GDM1 (cell line): ENCODE measurements at regions not wholly inside any gene's neighbourhood (a gene's known extent, or its start where the extent isn't known, plus 50 kb on each side); places are given as distances from the start of the nearest gene placed in this dataset.

ENCODE experiments used
- DNase-seq: peaks from one replicate; lab custom pipeline; 2025; lab: John Stamatoyannopoulos, UW

GRCh38 chr1:232682248-232682647, 52.3 kb upstream of the SIPA1L2 start:
- no peak for DNase-seq

DNA sequence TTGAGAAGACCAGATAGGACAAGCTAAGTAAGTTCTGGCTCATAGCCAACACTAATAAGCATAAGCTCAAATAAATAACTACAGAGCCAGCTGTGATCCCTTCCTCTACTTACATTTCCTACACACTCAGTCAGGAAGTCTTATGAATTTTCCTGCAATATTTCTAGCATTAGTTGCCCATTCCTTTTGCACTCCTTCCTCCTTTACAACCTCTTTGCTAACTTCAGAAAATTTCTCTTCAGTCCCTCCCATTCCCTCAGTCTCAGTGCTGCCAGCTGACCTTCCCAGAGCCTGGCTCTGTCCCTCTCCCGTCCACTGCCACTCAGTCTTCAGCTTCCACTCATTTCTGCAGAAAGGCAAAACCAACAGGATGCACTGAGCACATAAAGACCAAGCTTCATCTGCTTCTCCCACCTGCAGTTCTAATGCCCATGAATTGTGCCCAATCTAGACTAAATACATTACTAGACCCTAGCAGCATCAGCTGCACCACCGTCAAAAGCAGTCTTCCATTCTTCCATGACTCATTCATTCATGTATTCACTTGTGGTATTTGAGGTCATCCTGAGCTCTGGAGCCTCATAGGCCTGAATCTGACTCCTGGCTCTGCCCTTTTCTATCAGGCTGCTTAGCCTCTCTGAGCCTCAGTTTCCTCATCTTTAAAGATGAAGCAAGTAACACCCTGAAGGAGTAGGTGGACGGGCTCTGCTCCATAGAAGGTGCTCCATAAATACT, 54.6 kb upstream of the SIPA1L2 start:
- no peak for DNase-seq

DNA sequence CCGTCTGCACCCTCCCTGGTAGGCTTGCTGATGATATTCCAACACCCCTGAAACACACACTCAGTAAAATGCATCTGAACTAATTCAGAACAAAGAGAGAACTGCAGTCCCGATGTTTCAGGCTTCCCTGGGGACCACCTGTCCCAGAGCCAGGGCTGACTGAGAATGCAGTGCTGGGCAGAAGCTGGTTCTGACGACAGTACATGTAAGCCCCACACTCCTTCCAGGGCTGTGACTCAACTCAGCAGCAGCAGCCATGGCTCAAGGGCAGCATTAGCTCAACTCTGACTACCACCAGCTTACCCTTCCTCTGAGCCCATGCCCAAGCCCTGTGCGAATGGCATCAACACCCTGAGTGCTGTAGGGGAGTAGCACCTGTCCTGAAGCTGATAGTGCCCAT, 56.4 kb upstream of the SIPA1L2 start:
- DNase-seq: no peak

GRCh38 chr1:232687304-232687703, 57.4 kb upstream of the SIPA1L2 start:
- DNase-seq: no peak

DNA sequence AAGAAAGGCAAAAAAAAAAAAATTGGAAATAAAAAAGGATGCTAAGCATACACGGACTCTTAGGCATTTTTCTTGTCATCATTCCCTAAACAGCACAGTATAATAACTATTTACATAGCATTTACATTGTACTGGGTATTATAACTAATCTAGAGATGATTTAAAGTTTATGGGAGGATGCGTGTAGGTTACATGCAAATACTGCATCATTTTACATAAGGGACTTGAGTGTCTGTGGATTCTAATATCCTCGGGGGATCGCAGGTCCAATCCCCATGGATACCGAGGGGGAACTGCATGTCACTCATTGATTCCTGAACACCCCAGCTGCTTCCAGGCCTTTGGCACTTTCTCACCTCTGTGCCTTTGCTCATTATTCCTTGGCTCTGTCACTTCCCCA, 57.8 kb upstream of the SIPA1L2 start:
- no peak for DNase-seq

DNA sequence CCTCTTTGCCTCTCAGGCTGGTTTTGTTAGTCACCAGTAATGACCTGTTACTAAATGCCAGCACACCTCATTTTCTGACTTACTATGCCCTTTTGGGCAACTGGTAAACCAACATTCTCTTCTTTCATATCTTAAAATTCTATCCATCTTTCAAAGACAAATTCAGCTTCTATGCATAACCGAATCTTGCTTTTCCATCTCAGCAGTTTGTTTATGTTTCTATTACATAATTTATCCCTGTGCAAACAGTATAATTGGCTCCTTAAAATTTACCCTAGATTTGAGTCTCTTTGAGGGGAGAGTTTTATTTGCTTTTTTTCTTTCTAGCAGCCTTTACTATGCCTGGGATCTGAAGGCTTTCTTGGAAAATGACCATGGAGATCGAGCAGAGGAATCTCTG, 58.5 kb upstream of the SIPA1L2 start:
- no peak for DNase-seq

- no peak for DNase-seq
These were observed 59.8 kb upstream of the SIPA1L2 start for GRCh38 chr1:232689711-232690110.

- no peak for DNase-seq
These were observed 60.5 kb upstream of the SIPA1L2 start for GRCh38 chr1:232690285-232690935.

DNA sequence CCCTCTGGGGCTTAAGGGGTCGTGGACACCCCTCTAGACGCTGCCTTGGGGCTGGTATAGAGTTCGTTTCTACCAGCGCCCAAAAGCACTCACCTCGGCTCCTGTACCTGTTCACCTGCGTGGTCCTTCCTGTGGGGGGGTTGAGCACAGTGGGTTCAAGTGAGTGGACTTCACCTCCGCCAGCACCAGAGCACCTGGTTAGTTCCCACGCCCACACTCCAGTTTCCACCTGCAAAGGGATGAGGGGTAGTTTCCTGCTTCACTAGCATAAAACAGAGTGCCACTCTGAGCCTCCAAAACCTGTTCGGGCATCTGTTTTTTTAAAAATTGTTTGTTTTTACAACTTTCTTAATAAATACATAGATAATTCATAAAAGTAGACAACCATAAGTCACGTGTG, 64.5 kb upstream of the SIPA1L2 start:
- DNase-seq: no peak

DNA sequence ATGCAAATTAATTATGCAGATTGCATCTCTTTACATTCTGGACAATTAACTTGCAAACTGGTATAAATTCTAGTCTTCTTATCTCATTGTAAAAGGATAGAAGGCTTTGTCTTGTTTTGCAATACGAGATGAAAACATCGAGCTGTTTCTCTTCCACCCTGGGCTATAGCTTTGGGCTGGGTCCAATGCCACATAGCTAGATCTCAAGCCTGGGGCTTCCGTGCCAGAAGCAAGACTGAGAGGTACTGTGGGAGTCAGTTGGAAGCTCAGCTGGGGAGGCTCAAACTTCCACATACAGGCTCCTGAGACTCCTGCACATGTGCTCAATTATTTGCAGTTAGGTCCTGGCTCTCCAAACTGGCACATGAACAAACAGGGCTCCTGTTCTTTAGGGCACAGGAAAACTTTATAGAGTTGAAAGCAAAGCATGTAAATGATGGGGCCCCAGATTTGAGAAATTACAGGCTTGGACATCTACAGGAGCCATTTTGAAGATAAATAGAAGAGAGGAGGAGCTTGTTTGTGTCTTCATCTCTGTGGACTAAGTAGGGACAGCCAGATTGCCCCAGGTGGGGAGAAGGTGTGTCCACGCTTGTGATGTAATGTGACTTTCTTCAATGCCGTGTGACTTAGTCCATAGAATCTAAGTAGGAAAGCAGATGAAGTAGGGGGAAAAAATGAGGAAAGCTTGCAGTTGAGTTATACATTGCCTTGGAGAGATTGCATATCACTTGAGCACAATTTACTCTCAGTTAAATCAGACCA, 65.9 kb upstream of the SIPA1L2 start:
- no peak for DNase-seq

GRCh38 chr1:232696466-232696865, 66.5 kb upstream of the SIPA1L2 start:
- DNase-seq: no peak

GRCh38 chr1:232697187-232697822, 67.4 kb upstream of the SIPA1L2 start:
- no peak for DNase-seq

- DNase-seq: no peak
These were observed 69.9 kb upstream of the SIPA1L2 start for GRCh38 chr1:232699814-232700213.

GRCh38 chr1:232702911-232703310, 73.0 kb upstream of the SIPA1L2 start:
- DNase-seq: no peak

- no peak for DNase-seq
These were observed 74.3 kb upstream of the SIPA1L2 start for GRCh38 chr1:232704256-232704655.

- no peak for DNase-seq
These were observed 75.1 kb upstream of the SIPA1L2 start for GRCh38 chr1:232704694-232705680.

GRCh38 chr1:232705815-232706575, 76.1 kb upstream of the SIPA1L2 start:
- DNase-seq: no peak

- DNase-seq: no peak
These were observed 77.2 kb upstream of the SIPA1L2 start for GRCh38 chr1:232707142-232707541.

GRCh38 chr1:232709386-232709785, 79.5 kb upstream of the SIPA1L2 start:
- DNase-seq: no peak

DNA sequence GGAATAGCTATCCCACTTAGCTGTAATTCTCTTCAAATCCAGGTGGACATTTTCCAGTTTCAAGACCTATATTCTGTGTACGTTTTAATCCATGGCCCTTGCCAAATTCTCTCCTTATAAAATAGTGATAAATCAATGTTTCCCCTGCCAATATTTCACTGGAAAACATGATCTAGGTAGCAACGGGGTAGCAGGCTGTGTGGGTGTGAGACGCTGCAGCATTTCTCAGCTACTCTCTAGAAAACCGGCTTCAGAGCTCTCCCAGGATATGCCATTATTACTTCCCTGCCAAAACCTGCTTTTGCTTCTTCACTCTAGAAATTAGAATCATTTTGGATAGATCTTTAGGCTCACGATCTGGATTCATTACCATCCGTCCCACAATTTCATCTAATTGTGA, 82.1 kb upstream of the SIPA1L2 start:
- DNase-seq: no peak

- no peak for DNase-seq
These were observed 83.9 kb upstream of the SIPA1L2 start for GRCh38 chr1:232713785-232714184.
